Inferior parietal cortex (tissue), 1 donor: ENCODE measurements at regions not wholly inside any gene's neighbourhood (a gene's known extent, or its start where the extent isn't known, plus 50 kb on each side); places are given as distances from the start of the nearest gene placed in this dataset.
A peak's percentile ranks its signal among the peaks of the same experiment; 100 is the strongest.
"Not testable (repeated sequence)": the region's sequence is repeated elsewhere in the genome, so short reads cannot be mapped to it uniquely, and the experiment has no call there.

Source experiments
- DNase-seq: peaks from one replicate; pipeline ENCODE4 v3.0.0-alpha.2; 2016; ENCODE audit errors: extremely low spot score

DNA sequence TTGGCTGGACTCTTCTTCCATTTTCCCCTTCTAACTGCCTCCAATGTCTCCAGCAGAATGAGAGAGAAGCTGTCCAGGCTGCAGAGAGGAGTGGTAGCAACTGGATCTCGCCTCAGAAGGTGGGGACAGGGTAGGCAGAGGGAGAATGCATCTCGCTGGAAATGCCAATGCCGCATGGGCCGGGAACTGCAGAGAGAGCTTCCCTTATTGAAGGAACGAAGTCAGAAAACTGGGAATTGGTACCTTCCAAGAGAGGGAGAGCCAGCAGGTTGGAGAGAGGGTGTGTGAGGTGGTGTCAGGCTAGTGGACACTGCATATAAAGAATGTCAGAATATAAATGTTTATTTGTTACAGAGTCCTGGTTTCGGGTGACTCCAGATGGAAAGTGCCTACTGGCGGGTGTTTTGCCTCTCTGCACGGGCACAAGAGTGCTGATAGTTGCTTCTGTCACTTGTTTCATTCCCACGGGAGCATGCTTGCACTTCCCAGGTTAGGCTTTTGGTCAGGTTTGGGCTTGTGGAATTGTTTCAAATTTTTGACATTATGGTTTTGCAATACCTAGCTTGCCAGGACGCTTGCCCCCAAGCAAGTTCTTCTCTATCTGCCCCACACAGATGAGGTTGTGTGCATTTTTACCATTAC is 156.8 kb upstream of the STS start:
- DNase-seq = no peak

DNA sequence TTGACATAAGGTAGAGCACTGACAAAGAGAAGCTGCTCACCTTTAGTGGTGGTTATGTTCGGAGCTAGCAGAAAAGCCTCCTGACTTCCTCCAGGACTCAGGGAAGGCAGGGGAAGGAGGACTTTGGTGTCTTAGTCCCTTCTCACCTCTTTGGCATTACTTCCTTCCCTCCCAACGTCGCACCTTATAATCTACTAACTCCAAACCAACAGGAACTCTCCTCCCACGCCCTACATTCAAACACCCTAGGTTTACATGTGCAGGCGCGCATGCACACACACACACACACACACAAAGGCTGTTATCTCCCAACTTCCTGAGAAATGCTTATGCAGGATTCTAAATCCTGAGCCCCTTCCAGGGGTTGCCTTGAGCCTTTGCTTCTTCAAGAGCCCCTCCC is 157.7 kb upstream of the STS start:
- DNase-seq = no peak

DNA sequence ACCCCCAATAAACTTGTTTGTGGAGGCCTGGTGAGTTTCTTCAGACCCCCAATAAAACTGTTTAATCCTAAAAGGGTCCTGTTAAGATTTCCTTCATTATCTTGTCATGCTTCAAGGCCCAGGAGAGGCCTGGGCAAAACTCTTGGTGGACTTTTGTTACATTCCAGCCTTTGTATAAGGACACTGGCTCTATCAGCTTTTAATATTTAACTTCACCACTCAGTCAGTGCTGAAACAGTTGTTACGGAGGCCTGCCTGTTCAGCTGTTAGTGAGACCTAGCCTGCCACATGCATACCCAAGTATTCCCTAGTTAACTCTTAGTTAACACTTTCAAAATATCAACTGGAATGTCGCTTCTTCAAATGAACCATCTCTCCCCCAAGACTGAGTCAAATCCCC is 158.8 kb upstream of the STS start:
- not testable (repeated sequence) for DNase-seq

DNA sequence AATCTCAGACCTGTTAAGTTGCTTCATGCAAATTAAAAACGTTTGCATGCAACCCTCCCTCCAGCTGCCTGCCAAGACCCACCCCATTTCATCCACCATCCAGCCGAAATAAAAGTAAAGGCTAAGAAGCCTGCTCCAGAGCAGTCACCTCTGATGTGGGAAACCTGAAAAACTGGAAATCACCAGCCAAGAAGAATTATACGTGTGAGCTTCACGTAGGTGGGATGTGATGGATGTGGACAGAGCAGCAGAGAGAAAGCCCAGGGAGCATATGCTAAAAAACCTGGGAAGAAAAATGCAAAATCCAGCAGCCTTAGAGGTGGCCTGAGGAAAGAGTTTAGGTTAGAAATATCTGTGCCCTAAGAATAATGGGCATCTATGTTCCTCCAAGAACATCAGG is 160.6 kb upstream of the STS start:
- DNase-seq = no peak

DNA sequence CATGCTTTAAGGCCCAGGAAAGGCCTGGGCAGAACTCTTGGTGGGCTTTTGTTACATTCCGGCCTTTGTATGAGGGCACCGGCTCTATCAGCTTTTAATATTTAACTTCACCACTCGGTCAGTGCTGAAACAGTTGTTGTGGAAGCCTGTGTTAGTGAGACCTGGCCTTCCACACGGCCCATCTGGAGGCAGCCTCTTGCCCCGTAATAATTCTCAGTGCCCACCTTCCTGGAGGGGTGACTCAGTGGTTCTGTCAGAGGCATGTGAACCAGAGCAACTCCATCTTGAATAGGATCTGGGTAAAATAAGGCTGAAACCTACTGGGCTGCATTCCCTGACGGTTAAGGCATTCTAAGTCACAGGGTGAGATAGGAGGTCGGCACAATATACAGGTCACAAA is 162.0 kb upstream of the STS start:
- no peak for DNase-seq

GRCh38 chrX:6983207-6983955 is 164.1 kb upstream of the STS start:
- DNase-seq = no peak

DNA sequence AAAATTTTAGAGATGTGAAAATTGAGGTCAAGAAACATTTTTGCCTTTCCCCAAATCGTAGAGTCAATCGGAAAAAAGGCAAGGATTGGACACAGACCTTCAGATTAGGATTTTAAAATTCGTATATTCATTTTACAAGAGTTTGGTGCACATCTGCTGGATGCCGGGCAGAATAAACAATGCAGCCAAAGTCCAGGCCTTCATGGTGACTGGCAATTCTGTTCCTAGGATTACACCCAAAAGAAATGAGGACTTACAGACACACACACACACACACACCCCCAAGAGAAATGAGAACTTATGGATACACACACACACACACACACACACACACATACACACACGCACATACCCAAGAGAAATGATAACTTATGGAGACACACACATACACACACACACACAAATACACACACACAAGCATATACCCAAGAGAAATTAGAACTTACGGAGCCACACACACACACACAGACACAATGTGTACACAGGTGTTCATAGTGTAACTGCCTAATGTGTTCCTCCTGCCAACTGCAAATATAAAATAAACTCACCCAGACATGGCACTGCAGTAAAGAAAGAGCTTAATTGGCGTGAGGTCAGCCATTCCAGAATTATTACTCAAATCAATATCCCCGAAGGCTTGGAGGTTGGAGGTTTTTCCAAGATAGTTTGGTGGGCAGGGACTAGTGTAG is 165.7 kb upstream of the STS start:
- no peak for DNase-seq

- DNase-seq = peak; percentile 1
These were observed 166.5 kb upstream of the STS start for GRCh38 chrX:6980981-6981380.

DNA sequence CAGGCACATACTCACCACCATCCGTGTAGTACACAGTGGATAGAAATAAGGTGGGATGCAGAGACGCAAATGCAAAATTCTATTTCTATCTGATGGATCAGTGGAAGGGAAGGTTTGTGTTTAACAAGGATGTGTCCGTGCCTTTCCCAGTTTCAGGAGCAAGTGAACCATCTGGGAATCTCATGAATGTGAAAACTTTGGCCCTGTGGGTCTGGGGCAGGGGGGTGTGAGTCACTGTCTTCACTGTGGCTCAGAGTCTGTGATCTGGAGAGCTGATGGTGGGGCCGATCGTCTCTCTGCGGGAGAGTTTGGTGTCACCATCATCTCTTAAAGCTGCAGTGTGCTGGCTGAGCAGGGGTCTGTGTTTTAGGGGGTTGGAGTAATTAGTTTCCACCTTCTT is 179.3 kb upstream of the STS start:
- DNase-seq = no peak

GRCh38 chrX:6965729-6966128 is 181.8 kb upstream of the STS start:
- no peak for DNase-seq

DNA sequence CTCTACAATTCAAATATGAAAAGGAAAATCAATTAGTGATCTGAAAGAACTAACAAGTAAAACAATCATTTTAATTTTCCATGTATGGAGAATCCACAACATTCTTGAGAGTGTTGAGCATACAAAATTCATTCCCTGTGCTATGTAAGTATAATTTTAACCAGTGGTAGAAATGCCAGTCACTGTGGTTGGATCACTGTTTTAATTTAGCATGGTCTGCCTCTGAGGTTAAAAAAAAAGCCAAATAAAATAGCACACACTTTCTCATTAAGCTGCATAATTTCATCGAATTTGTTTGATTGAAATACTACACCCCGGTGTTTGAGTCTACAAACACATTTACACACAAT is 185.5 kb upstream of the STS start:
- no peak for DNase-seq

- DNase-seq = no peak
These were observed 186.1 kb upstream of the STS start for GRCh38 chrX:6961286-6962005.

DNA sequence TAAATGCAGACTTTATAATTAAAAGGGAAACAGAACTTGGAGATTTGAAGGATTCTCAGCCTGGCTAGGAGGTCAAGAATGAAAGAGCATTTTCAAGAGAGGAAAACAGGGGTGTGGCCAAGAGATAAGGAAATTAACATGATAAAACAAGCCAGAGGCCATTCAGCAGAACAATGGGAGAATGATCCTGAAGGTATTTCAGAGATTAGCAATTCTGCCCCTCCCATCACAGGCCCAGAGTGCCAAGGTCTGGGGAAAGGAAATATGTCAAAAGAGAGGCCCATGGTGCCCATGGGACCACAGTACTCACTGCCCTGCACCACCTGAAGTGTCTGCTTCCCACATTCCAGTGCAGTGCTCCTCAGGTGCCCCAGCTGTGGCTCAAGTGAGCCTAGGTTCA is 188.5 kb upstream of the STS start:
- no peak for DNase-seq

- no peak for DNase-seq
These were observed 192.7 kb upstream of the STS start for GRCh38 chrX:6954836-6955235.

GRCh38 chrX:6946168-6946567 is 201.3 kb upstream of the STS start:
- no peak for DNase-seq

GRCh38 chrX:6941041-6941440 is 206.5 kb upstream of the STS start:
- no peak for DNase-seq

GRCh38 chrX:6932942-6933341 is 214.6 kb upstream of the STS start:
- not testable (repeated sequence) for DNase-seq

DNA sequence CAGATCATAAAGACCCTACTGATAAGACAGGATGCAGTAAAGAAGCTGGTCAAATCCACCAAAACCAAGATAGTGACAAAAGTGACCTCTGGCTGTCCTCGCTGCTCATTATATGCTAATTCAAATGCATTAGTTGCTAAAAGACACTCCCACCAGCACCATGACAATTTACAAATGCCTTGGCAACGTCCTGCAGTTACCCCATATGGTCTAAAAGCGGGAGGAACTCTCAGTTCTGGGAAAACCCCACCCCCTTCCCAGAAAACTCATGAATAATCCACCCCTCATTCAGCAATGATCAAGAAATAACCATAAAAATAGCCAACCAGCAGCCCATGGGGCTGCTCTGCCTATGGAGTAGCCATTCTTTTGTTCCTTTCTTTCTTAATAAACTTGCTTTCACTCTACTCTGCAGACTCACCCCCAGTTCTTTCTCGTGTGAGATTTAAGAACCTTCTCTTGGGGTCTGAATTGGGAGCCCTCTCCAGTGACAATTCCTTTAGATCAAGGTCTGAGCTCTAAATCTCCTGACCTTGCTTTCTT is 217.1 kb upstream of the STS start:
- DNase-seq = no peak

GRCh38 chrX:6924443-6925077 is 223.0 kb upstream of the STS start:
- no peak for DNase-seq

DNA sequence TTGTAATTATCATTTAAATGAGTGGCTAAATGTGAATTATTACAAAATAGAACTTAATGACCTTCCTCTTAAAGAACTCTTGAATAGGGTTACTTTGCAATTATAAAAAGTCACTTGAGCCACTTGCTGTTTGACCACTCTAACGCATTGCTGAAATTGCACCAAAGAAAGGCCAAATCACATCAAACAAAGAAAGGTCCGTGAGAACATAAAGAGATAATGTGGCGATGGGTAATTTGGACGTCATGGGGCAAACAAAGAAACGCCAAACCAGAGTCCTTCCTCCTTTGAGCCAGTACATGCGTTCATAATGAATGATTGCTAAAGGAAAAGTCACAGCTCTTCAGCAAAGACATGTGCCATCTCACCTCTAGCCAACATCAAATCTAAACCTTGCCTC is 229.8 kb upstream of the STS start:
- DNase-seq = no peak

GRCh38 chrX:6910218-6910617 is 237.3 kb upstream of the STS start:
- DNase-seq = no peak

GRCh38 chrX:6909396-6909795 is 238.1 kb upstream of the STS start:
- no peak for DNase-seq
